ENCODE measurements at regions not wholly inside any gene's neighbourhood (a gene's known extent, or its start where the extent isn't known, plus 50 kb on each side); places are given as distances from the start of the nearest gene placed in this dataset.

GRCh38 chr3:117536006-117536405, 826.4 kb downstream of the TUSC7 start:
- no peaks in the 10 kb centered on the region for H3K27me3 ChIP-seq (ENCODE audit: control insufficient read depth, insufficient read depth, low read length)

DNA sequence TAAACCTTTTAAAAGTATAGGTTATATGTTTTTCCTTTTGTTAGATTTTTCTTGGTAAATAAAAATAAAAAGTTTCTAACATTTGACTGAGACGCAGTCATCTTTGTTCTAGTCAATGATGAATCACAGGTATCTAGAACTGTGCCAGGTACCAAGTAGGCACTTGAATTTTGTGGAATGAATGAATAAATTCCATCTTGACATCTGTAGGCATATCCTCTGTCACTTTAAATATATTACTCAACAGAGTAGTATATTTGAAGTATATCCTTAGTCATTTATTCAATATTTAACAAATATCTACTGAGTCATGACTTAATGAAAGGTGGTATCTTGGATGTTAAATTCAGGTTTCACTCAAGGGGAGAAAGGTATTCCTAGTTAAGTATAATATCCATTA, 828.4 kb downstream of the TUSC7 start:
- H3K9me3 ChIP-seq (ENCODE audit: control insufficient read depth, low read length) = no peaks in the 10 kb centered on the region
- H3K4me1 ChIP-seq (ENCODE audit: control insufficient read depth, insufficient read depth, low read length) = no peaks in the 10 kb centered on the region
- H3K9ac ChIP-seq (ENCODE audit: low read length) = no peak overlapping the region
- H3K4me3 ChIP-seq (ENCODE audit: low read length) = no peak overlapping the region
- H3K36me3 ChIP-seq (ENCODE audit: control insufficient read depth, insufficient read depth, low read length) = no peaks in the 10 kb centered on the region
- no peaks in the 10 kb centered on the region for H3K27me3 ChIP-seq (ENCODE audit: control insufficient read depth, insufficient read depth, low read length)

More at GRCh38 chr3:117536006-117536405, 826.4 kb downstream of the TUSC7 start:
- Histone ChIP-seq H3K4me3 (ENCODE audit: low read length) (no peak overlapping the region), H3K9me3 (ENCODE audit: control insufficient read depth, low read length) (no peaks in the 10 kb centered on the region), H3K4me1 (ENCODE audit: control insufficient read depth, insufficient read depth, low read length) (no peaks in the 10 kb centered on the region), H3K9ac (ENCODE audit: low read length) (no peak overlapping the region), H3K36me3 (ENCODE audit: control insufficient read depth, insufficient read depth, low read length) (no peaks in the 10 kb centered on the region)

GRCh38 chr3:117539729-117540128, 830.1 kb downstream of the TUSC7 start:
- no peaks in the 10 kb centered on the region for H3K36me3 ChIP-seq (ENCODE audit: control insufficient read depth, insufficient read depth, low read length)
- H3K9ac ChIP-seq (ENCODE audit: low read length) = no peak overlapping the region

GRCh38 chr3:117540597-117540996, 831.0 kb downstream of the TUSC7 start:
- no peaks in the 10 kb centered on the region for H3K9me3 ChIP-seq (ENCODE audit: control insufficient read depth, low read length)
- H3K27me3 ChIP-seq (ENCODE audit: control insufficient read depth, insufficient read depth, low read length) = no peaks in the 10 kb centered on the region
- no peak overlapping the region for H3K4me3 ChIP-seq (ENCODE audit: low read length)
- H3K36me3 ChIP-seq (ENCODE audit: control insufficient read depth, insufficient read depth, low read length) = no peaks in the 10 kb centered on the region
- no peak overlapping the region for H3K9ac ChIP-seq (ENCODE audit: low read length)
- H3K4me1 ChIP-seq (ENCODE audit: control insufficient read depth, insufficient read depth, low read length) = no peaks in the 10 kb centered on the region

More at GRCh38 chr3:117539729-117540128, 830.1 kb downstream of the TUSC7 start:
- Histone ChIP-seq H3K9me3 (ENCODE audit: control insufficient read depth, low read length) (no peaks in the 10 kb centered on the region), H3K4me3 (ENCODE audit: low read length) (no peak overlapping the region), H3K4me1 (ENCODE audit: control insufficient read depth, insufficient read depth, low read length) (no peaks in the 10 kb centered on the region), H3K27me3 (ENCODE audit: control insufficient read depth, insufficient read depth, low read length) (no peaks in the 10 kb centered on the region)

DNA sequence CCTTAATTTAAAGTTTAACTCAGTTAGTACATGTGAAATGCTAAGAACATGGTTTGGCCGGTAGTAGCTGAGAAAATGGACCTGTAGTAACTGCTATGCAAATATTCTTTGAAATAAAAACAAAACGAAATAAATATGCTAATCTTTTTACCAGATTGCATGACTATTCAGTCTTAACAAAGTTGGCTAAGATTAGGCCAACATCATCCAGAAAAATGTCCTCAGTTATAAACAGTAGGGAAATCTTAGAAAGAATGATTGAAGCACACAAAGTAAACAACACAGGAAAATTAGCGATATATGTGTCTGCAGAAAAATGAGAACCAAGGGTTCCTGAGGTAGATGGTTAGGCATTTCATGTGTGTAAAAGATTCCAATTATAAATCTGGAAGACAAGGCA, 832.1 kb downstream of the TUSC7 start:
- Histone ChIP-seq H3K36me3 (ENCODE audit: control insufficient read depth, insufficient read depth, low read length) (no peaks in the 10 kb centered on the region), H3K9me3 (ENCODE audit: control insufficient read depth, low read length) (no peaks in the 10 kb centered on the region), H3K9ac (ENCODE audit: low read length) (no peak overlapping the region), H3K4me1 (ENCODE audit: control insufficient read depth, insufficient read depth, low read length) (no peaks in the 10 kb centered on the region), H3K4me3 (ENCODE audit: low read length) (no peak overlapping the region), H3K27me3 (ENCODE audit: control insufficient read depth, insufficient read depth, low read length) (no peaks in the 10 kb centered on the region)

DNA sequence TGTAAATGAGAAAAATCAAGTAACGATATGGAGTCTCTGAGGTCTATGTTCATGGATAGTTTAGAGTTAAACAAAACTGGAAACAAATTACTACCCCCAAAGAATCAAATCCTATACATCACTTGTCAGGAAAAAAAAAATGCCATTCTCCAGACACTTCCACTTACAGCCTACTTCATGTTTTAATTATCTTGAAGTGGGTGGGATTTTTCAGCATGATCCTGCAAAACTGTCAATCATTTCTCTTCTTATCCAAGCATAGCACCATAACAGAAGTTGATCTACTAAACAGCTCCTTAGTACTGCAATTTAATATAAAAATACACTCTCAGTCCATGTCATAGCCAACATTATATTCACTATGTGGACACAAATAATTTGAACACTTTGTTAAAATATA, 833.9 kb downstream of the TUSC7 start:
- Histone ChIP-seq H3K27me3 (ENCODE audit: control insufficient read depth, insufficient read depth, low read length) (no peaks in the 10 kb centered on the region), H3K36me3 (ENCODE audit: control insufficient read depth, insufficient read depth, low read length) (no peaks in the 10 kb centered on the region), H3K4me3 (ENCODE audit: low read length) (no peak overlapping the region), H3K4me1 (ENCODE audit: control insufficient read depth, insufficient read depth, low read length) (no peaks in the 10 kb centered on the region), H3K9ac (ENCODE audit: low read length) (no peak overlapping the region), H3K9me3 (ENCODE audit: control insufficient read depth, low read length) (no peaks in the 10 kb centered on the region)

GRCh38 chr3:117545484-117545883, 835.9 kb downstream of the TUSC7 start:
- H3K36me3 ChIP-seq (ENCODE audit: control insufficient read depth, insufficient read depth, low read length) = no peaks in the 10 kb centered on the region

GRCh38 chr3:117547956-117548550, 838.5 kb downstream of the TUSC7 start:
- Histone ChIP-seq H3K4me1 (ENCODE audit: control insufficient read depth, insufficient read depth, low read length) (no peaks in the 10 kb centered on the region), H3K9ac (ENCODE audit: low read length) (no peak overlapping the region), H3K36me3 (ENCODE audit: control insufficient read depth, insufficient read depth, low read length) (no peaks in the 10 kb centered on the region), H3K27me3 (ENCODE audit: control insufficient read depth, insufficient read depth, low read length) (no peaks in the 10 kb centered on the region), H3K9me3 (ENCODE audit: control insufficient read depth, low read length) (no peaks in the 10 kb centered on the region), H3K4me3 (ENCODE audit: low read length) (no peak overlapping the region)

More at GRCh38 chr3:117545484-117545883, 835.9 kb downstream of the TUSC7 start:
- no peak overlapping the region for H3K4me3 ChIP-seq (ENCODE audit: low read length)
- H3K27me3 ChIP-seq (ENCODE audit: control insufficient read depth, insufficient read depth, low read length) = no peaks in the 10 kb centered on the region
- H3K9me3 ChIP-seq (ENCODE audit: control insufficient read depth, low read length) = no peaks in the 10 kb centered on the region
- no peaks in the 10 kb centered on the region for H3K4me1 ChIP-seq (ENCODE audit: control insufficient read depth, insufficient read depth, low read length)
- H3K9ac ChIP-seq (ENCODE audit: low read length) = no peak overlapping the region

DNA sequence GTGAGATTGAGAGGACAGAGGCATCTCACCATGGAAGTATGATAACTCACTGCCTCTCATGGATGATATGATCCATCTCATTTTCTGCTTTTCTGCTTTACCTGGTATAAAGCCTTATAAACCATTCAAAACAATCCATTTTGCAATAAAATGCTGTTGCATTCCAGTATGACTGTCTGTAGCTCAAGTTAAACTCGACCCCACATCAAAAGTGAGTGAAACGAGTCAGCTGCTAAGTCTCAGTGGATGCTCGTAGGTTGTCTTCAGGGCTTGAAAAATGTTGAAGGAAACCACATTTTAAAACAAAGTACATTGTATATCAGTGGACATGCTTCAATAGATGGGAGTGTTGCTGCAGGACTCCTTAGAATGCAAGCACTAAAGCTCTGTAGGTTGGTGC, 839.0 kb downstream of the TUSC7 start:
- Histone ChIP-seq H3K4me3 (ENCODE audit: low read length) (no peak overlapping the region), H3K9ac (ENCODE audit: low read length) (no peak overlapping the region)

GRCh38 chr3:117549716-117550115, 840.1 kb downstream of the TUSC7 start:
- no peaks in the 10 kb centered on the region for H3K27me3 ChIP-seq (ENCODE audit: control insufficient read depth, insufficient read depth, low read length)
- H3K4me1 ChIP-seq (ENCODE audit: control insufficient read depth, insufficient read depth, low read length) = no peaks in the 10 kb centered on the region
- no peaks in the 10 kb centered on the region for H3K9me3 ChIP-seq (ENCODE audit: control insufficient read depth, low read length)
- H3K9ac ChIP-seq (ENCODE audit: low read length) = no peak overlapping the region
- no peak overlapping the region for H3K4me3 ChIP-seq (ENCODE audit: low read length)
- H3K36me3 ChIP-seq (ENCODE audit: control insufficient read depth, insufficient read depth, low read length) = no peaks in the 10 kb centered on the region

More for the DNA sequence above, 839.0 kb downstream of the TUSC7 start:
- H3K9me3 ChIP-seq (ENCODE audit: control insufficient read depth, low read length) = no peaks in the 10 kb centered on the region
- H3K4me1 ChIP-seq (ENCODE audit: control insufficient read depth, insufficient read depth, low read length) = no peaks in the 10 kb centered on the region
- H3K27me3 ChIP-seq (ENCODE audit: control insufficient read depth, insufficient read depth, low read length) = no peaks in the 10 kb centered on the region
- no peaks in the 10 kb centered on the region for H3K36me3 ChIP-seq (ENCODE audit: control insufficient read depth, insufficient read depth, low read length)

- H3K4me3 ChIP-seq (ENCODE audit: low read length) = no peak overlapping the region
- H3K27me3 ChIP-seq (ENCODE audit: control insufficient read depth, insufficient read depth, low read length) = no peaks in the 10 kb centered on the region
- H3K36me3 ChIP-seq (ENCODE audit: control insufficient read depth, insufficient read depth, low read length) = no peaks in the 10 kb centered on the region
- no peaks in the 10 kb centered on the region for H3K9me3 ChIP-seq (ENCODE audit: control insufficient read depth, low read length)
- no peak overlapping the region for H3K9ac ChIP-seq (ENCODE audit: low read length)
- no peaks in the 10 kb centered on the region for H3K4me1 ChIP-seq (ENCODE audit: control insufficient read depth, insufficient read depth, low read length)
These were observed 841.2 kb downstream of the TUSC7 start for GRCh38 chr3:117550766-117551165.

- Histone ChIP-seq H3K4me3 (ENCODE audit: low read length) (no peak overlapping the region), H3K4me1 (ENCODE audit: control insufficient read depth, insufficient read depth, low read length) (no peaks in the 10 kb centered on the region)
These were observed 843.9 kb downstream of the TUSC7 start for GRCh38 chr3:117553461-117553860.

More at GRCh38 chr3:117553461-117553860, 843.9 kb downstream of the TUSC7 start:
- Histone ChIP-seq H3K9me3 (ENCODE audit: control insufficient read depth, low read length) (no peaks in the 10 kb centered on the region), H3K36me3 (ENCODE audit: control insufficient read depth, insufficient read depth, low read length) (no peaks in the 10 kb centered on the region), H3K27me3 (ENCODE audit: control insufficient read depth, insufficient read depth, low read length) (no peaks in the 10 kb centered on the region), H3K9ac (ENCODE audit: low read length) (no peak overlapping the region)

Data from mucosa of stomach (tissue), 1 donor.